Dendritic cell treated with granulocyte-macrophage colony-stimulating factor and Interleukin-4, amounts not matched to agents 40 ng/mL and 50 ng/mL, for 4 days (primary cell): ENCODE measurements at regions not wholly inside any gene's neighbourhood (a gene's known extent, or its start where the extent isn't known, plus 50 kb on each side); places are given as distances from the start of the nearest gene placed in this dataset.
"Not testable (repeated sequence)": the region's sequence is repeated elsewhere in the genome, so short reads cannot be mapped to it uniquely, and the experiment has no call there.

Experiments used
- H3K27ac Mint-ChIP-seq: one replicate; pipeline ENCODE4 v1.8.0; 2022; ENCODE audit warnings: mild to moderate bottlenecking, mixed read lengths
- H3K27me3 Mint-ChIP-seq: one replicate; pipeline ENCODE4 v1.8.0; 2022; ENCODE audit warnings: mild to moderate bottlenecking, mixed read lengths
- H3K36me3 Mint-ChIP-seq: one replicate; pipeline ENCODE4 v1.8.0; 2022; ENCODE audit warnings: low read depth, mixed read lengths
- H3K4me1 Mint-ChIP-seq: one replicate; pipeline ENCODE4 v1.8.0; 2022; ENCODE audit warnings: low read depth, mixed read lengths
- H3K4me3 Mint-ChIP-seq: one replicate; pipeline ENCODE4 v1.8.0; 2022; ENCODE audit warnings: mild to moderate bottlenecking, moderate library complexity, mixed read lengths
- H3K9me3 Mint-ChIP-seq: one replicate; pipeline ENCODE4 v1.8.0; 2022; ENCODE audit warnings: mixed read lengths
- intact Hi-C: fragments of 100-400 bp; cut with micrococcal nuclease; formaldehyde crosslinking; loops from one replicate; pipeline ENCODE4 v1.15.0; 2022

DNA sequence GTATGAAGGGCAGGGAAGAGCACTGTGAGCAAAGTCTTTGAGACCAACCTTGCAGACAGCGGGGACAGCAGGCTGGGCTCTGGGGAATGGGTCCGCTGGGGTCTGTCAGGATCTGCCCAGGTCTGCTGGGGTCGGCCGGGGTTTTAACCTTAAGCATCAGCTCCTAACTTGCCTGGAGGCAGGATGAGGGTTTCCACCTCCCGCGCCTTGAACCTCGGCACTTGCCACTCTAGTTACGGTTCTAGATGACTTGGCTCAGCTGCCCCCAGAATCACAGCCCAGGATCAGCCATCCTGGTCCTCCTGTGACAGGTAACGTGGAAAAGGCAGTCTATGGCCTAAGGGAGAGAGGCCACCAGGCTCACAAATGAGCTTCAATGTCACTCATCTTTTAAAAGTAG, 50.4 kb upstream of the CACUL1 start:
- Mint-ChIP-seq H3K27ac (peak overlapping the region; percentile 11), H3K4me3 (no peak overlapping the region), H3K36me3 (no peaks in the 10 kb centered on the region), H3K4me1 (peaks cover 14% of the 10 kb centered on the region), H3K27me3 (peaks cover 6% of the 10 kb centered on the region), H3K9me3 (no peaks in the 10 kb centered on the region)
- intact Hi-C loops: no loop called here

DNA sequence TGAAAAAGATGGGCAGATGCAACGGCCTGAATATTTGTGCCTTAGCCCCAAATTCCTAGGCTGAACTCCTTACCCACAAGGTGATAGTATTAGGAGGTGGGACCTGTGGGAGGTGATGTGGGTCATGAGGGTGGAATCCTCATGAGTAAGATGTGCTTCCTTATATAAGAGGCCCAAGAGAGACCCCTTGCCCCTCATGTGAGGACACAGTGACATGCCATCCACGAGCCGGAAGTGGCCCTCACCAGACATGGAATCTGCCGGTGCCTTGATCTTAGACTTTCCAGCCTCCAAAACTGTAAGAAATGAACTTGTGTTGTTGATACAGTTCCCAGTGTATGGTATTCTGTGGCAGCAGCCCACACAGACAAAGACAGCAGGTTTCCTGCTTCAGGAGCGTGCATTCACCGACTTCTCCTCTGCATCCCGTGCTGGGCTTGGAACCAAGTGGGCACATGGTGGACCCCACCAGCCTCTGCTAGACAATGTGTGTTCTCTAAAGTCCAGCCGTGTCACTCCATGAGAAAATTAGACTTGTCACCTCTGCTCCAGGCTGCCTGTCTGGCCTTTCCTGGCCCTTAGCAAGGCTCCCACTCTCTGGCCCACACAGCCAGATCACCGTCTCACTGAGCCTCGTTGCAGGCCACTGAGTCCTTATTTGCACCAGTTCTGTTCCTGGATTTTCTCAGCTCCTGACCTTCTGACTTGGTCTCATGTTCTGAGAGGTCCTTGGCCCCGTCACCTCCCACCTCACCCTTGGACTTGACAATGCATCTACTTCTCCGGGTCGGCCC, 52.9 kb upstream of the CACUL1 start:
- intact Hi-C loops: no loop called here
- Mint-ChIP-seq H3K9me3 (no peaks in the 10 kb centered on the region), H3K4me1 (peaks cover 14% of the 10 kb centered on the region), H3K27me3 (peaks cover 4% of the 10 kb centered on the region), H3K36me3 (no peaks in the 10 kb centered on the region), H3K4me3 (no peak overlapping the region), H3K27ac (peak overlapping the region; percentile 11)

DNA sequence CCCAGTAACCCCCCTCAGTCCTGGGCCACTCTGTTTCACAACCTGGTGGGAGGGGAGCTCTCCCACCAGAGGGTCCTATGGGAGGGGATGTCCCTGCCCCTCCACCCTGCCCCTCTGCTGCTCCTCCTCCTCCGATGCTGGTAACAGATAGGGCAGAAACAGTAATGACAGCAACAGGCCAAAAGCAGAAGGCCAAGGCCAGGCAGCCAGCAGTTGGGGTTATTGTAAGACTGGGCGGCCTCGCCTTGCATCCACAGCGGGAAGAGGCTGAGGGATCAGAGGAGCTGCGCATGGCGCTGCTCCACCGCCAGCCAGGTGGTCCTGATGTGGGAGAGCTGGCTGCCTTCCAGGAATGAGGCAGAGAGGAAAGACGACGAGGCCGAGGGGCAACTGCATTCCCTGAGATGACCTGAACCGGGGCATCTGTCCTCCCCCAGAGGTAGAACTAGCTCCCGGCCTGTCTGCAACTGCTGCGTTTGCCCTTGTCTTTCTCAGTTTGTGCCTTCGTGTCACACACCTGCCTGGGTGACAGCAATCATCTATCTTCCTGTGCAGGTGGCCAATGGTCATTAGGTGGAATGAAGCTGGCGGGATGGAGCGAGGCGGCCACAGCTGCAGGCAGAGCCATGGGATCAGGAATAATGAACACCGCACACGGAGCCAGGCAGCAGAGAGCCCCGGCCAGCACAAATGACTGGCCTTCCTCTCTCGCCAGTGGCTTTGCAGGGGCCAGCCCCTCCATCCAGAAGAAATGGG, 54.0 kb upstream of the CACUL1 start:
- Mint-ChIP-seq H3K4me1 (peaks cover 14% of the 10 kb centered on the region), H3K36me3 (no peaks in the 10 kb centered on the region), H3K27me3 (peaks cover 6% of the 10 kb centered on the region), H3K27ac (peak overlapping the region; percentile 3), H3K9me3 (no peaks in the 10 kb centered on the region), H3K4me3 (no peak overlapping the region)
- intact Hi-C loops: no loop called here

DNA sequence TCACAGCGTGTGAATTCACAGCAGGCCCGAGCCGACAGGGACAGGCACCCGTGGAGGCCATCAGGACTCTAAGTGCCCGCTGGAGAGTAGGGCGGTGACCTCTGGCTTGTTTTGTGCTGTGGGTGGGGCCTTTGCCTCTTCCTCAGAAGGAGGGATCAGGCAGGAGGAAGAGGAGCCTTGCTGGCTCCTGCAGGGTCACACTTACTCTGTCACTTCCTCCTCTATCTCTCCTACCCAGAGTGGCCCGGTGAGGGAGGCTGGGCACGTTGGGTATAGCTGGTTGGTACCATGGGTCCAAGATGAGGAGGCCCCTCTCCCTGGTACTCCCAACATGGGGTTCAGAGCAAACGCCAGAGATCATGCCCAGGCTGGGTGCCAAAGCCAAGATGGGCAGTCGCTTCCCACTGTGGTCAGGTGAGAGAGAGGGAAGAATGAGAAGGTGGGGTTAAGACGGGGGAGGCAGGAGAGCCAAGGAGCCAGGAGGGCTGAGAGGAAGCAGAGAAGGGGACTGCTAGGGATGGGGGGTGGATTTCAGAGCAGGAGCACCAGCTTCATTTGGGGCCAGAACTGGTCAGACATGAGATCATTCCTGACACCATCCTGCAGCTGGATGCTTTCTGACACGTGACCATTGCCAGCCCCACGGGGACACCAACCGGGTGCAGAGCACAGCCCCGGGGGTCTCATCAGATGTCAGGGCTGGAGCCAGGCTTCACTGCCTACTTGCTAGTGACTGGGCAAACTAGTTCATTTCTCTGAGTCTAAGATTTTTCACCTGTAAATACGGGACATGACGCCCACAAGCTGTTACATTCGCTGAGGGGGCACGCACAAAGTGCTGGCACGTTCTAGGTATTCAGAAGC, 54.8 kb upstream of the CACUL1 start:
- Mint-ChIP-seq H3K27me3 (peaks cover 10% of the 10 kb centered on the region), H3K36me3 (no peaks in the 10 kb centered on the region), H3K4me3 (no peak overlapping the region), H3K4me1 (peaks cover 14% of the 10 kb centered on the region), H3K27ac (peak overlapping the region; percentile 3), H3K9me3 (no peaks in the 10 kb centered on the region)
- intact Hi-C loops: no loop called here

DNA sequence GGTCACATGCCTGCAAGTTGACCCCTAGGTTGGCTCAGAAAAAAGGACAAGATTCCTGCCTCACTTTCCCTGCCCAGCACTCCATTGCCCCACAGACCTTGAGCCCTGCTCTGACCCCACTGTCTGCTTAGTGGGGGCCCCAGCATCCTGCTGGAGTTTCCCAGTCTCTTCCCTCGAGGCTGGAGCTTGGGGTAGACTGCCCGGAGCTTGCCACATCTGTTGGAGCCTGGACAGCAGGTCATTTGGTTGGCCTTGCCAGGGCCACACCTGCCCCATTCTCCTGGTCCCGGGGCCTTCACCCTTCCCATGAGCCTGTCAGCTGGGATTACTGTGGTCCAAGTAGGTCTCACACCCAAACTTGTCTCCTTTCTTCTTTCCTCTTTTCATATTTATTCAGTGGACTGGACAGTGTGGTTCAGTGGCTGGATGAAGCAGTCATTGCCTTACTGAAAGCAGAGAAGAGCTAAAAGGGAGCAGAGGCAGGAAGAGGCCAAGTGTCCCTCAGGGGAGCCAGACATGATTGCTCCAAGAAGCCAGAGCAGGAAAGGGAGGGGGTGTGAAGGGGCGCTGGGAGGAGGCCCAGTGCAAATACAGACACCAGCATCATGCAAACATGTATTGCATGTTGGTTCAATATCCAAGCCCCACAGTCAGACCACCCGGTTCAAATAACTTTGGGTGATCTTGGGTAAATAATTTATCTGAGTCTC, 56.2 kb upstream of the CACUL1 start:
- no peak overlapping the region for H3K27ac Mint-ChIP-seq

DNA sequence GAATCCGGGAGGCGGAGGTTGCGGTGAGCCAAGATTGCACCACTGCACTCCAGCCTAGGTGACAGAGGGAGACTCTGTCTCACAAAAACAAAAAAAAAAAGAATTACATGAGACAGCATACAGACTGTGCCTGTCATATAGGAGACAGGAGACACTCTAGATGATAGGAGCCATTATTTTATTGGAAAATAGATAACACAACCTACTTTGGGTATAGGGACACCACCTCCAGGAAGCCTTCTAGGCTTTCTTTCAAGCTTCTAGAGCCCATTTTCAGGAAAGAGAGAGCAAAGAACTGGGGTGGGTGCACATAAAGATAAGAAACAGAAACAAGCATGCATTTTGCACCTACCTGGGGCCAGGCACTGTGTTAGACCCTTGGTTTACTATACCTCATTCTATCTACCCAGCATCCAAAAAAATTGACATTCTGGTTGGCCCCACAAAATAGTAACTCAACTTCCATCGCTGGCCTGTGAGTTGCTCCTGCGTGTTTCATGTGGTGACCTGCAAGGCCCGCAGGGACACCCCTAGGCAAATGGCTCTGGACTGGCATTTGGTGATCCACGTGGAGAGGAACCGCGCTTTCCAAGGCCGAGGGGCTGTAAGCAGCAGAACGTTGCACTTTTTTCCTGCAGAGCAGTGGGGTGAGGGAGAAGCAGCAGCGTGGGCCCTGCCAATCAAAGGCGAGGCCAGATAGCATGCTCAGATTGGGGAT, 57.1 kb upstream of the CACUL1 start:
- peaks cover 9% of the 10 kb centered on the region for H3K27me3 Mint-ChIP-seq

More for the DNA sequence above, 56.2 kb upstream of the CACUL1 start:
- H3K4me3 Mint-ChIP-seq: no peak overlapping the region
- H3K36me3 Mint-ChIP-seq: no peaks in the 10 kb centered on the region
- H3K9me3 Mint-ChIP-seq: no peaks in the 10 kb centered on the region
- H3K4me1 Mint-ChIP-seq: peaks cover 14% of the 10 kb centered on the region
- H3K27me3 Mint-ChIP-seq: peaks cover 9% of the 10 kb centered on the region
- intact Hi-C loops: no loop called here

DNA sequence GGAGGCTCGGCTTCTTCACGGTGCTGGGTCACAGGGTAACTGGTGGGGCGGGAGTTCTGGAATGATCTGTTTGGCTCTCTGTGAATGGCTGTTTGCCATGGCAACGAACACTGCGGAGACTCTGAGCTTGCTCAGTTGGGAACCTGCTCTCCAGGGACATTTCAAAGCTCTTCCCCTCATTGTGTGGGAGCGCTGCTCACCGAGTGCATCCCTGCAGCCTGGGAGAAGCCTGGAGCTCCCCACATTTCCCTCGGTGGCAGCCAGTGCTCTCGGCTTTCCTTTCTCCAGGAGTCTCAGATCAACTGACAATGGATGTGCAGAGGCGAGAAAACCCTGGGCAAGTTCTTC, 57.6 kb upstream of the CACUL1 start:
- Mint-ChIP-seq H3K4me1 (peaks cover 14% of the 10 kb centered on the region), H3K27ac (no peak overlapping the region), H3K4me3 (no peak overlapping the region), H3K36me3 (no peaks in the 10 kb centered on the region), H3K9me3 (no peaks in the 10 kb centered on the region), H3K27me3 (peaks cover 9% of the 10 kb centered on the region)
- intact Hi-C loops: no loop called here

More for the DNA sequence above, 57.1 kb upstream of the CACUL1 start:
- Mint-ChIP-seq H3K36me3 (no peaks in the 10 kb centered on the region), H3K9me3 (no peaks in the 10 kb centered on the region), H3K27ac (no peak overlapping the region), H3K4me3 (no peak overlapping the region), H3K4me1 (peaks cover 14% of the 10 kb centered on the region)
- intact Hi-C loops: no loop called here

DNA sequence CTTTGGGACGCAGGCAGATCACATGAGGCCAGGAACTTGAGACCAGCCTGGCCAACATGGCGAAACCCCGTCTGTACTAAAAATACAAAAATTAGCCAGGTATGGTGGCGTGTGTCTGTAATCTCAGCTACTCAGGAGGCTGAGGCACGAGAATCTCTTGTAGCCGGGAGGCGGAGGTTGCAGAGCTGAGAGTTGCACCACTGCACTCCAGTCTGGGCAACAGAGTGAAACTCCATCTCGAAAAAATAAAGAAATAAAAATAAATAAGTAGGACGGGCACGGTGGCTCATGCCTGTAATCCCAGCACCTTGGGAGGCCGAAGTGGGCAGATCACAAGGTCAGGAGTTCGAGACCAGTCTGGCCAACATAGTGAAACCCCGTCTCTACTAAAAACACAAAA, 58.2 kb upstream of the CACUL1 start:
- intact Hi-C loops, H3K4me3 Mint-ChIP-seq, H3K27me3 Mint-ChIP-seq, H3K36me3 Mint-ChIP-seq, H3K9me3 Mint-ChIP-seq, H3K27ac Mint-ChIP-seq: not testable (repeated sequence)
- H3K4me1 Mint-ChIP-seq: peaks cover 14% of the 10 kb centered on the region

DNA sequence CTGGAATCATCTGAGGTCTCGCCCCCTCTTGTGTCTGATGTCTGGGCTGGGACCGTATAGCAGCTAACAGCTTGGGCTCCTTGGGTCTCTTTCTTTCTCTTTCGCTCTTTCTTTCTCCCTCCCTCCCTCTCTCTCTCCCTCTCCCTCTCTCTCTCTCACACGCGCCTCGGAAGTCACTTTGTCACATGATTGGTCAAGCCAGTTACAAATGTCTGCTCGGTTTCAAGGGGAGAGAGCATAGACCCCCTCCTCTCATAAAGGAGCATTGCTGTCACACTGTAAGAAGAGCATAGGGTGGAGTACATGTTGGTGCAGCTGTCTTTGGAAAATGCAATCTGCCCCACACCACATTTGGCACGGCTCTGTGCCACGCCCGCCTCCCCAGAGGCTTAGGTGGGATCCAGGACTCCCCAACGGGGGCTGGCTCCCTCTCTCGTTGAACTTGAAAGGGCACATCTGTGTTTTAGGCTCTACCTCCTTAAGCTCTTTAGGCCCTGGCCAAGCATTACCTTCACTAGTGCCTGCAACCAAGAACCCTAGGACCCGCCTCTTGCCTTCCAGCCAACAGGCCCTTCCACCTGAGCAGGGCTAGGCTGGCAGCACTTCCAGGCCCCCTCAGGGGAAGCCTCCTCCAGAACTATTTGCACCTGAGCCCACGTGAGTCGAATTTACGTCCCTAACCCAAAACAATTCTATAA, 61.9 kb upstream of the CACUL1 start:
- no peaks in the 10 kb centered on the region for H3K36me3 Mint-ChIP-seq
- H3K9me3 Mint-ChIP-seq: no peaks in the 10 kb centered on the region
- H3K27me3 Mint-ChIP-seq: peaks cover 9% of the 10 kb centered on the region
- H3K4me1 Mint-ChIP-seq: no peaks in the 10 kb centered on the region
- intact Hi-C loops: no loop called here
- no peak overlapping the region for H3K4me3 Mint-ChIP-seq
- no peak overlapping the region for H3K27ac Mint-ChIP-seq

DNA sequence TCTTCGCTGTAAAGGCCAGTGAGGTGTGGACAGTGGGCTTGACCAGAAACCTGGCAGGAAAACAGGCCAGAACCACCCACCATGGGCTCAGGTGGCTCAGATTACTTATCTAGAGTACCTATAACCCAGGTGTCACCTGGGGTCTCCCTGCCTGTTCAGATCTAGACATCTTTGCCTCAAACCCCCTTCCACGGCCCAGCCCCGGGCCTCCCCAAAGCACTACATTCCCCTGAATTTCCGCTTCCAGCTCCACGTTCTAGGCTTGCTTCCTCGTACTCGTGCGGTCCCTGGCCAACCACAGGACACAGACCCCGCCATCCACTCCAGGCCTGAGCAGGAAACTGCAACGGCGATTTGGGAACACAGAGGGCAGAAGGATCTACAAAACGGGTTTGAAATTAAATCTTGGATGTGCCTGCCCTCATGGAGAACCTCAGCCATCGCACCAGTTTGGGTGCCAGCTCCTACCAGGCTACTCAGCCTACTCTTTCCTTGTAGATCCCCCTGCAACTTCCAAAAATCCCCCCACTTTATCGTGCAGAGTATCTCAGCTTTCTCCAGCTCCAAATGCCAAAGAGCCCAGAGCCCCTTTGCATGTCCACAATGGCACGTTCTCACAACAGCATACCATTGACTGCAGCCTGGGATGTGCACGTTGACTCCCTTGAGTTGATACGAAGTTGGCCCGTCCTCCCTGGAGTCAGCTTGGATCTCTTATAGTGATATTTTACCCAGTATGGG, 62.7 kb upstream of the CACUL1 start:
- intact Hi-C loops: no loop called here
- Mint-ChIP-seq H3K27me3 (peaks cover 9% of the 10 kb centered on the region), H3K9me3 (no peaks in the 10 kb centered on the region), H3K27ac (no peak overlapping the region), H3K4me1 (no peaks in the 10 kb centered on the region), H3K36me3 (no peaks in the 10 kb centered on the region), H3K4me3 (no peak overlapping the region)

DNA sequence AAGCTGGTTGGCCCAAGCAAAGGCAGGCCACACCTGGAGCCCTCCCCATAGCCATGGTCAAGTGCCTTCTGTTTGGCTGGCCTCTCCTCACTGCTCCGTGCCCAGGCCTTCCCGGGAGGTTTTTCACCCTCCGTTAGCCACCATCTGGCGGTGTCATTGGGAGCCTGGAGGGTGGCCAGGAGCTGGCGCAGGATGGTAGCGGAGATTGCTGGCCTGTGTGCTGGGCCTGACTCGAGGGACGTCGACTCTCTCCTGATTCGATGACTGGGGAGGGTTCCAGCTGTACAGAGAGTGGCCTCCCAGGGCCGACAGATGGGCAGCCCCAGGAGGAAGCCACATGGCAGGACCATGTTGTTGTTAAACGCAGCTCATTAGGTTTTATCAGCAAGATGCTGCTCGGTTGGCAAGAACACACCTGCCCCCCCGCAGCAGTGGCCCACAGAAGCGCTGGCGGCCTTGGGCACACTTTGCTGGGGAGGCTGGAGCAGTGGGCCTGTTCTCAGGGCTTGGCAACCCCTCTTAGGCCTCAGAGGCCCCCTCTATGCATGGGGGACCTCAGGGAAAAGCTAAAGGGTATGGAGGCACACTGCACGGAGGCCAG, 64.0 kb upstream of the CACUL1 start:
- no peaks in the 10 kb centered on the region for H3K9me3 Mint-ChIP-seq
- no peak overlapping the region for H3K27ac Mint-ChIP-seq
- H3K4me3 Mint-ChIP-seq: no peak overlapping the region
- peaks cover 5% of the 10 kb centered on the region for H3K27me3 Mint-ChIP-seq
- H3K36me3 Mint-ChIP-seq: no peaks in the 10 kb centered on the region
- intact Hi-C loops: no loop called here
- no peaks in the 10 kb centered on the region for H3K4me1 Mint-ChIP-seq
